ENCODE measurements at regions not wholly inside any gene's neighbourhood (a gene's known extent, or its start where the extent isn't known, plus 50 kb on each side); places are given as distances from the start of the nearest gene placed in this dataset.

DNA sequence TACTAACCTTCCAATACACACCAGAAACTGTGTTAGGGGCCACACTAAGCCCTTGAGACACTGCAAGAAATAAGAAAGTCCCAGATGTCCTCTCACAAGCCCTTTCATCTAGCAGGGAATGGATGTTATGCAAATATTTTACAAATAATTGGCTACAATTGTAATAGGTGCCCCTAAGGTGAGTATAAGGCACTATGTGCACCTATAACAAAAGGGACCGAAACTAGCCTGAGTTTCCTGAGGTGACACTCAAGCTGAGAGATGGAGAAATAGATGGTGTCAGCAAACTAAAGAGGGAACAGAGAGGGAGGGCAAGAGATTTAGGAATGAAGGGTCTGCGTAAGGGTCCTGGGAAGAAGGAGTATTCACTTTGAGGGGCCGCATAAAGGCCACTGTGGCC lies 212.6 kb downstream of the TTC8 start:
- no peak for DNase-seq
- intact Hi-C loops (cut with DNase I), result no loop called here
- Histone ChIP-seq H3K27ac (no peak overlapping the region), H3K9me3 (no peaks in the 10 kb centered on the region), H3K27me3 (ENCODE audit: low read depth) (no peaks in the 10 kb centered on the region), H3K4me1 (peaks cover 19% of the 10 kb centered on the region), H3K4me3 (no peak overlapping the region), H3K36me3 (no peaks in the 10 kb centered on the region)
- ATAC-seq, result no peak
- no peak for TF ChIP-seq CTCF (IDR thresholded peaks at IDR 0.05)

DNA sequence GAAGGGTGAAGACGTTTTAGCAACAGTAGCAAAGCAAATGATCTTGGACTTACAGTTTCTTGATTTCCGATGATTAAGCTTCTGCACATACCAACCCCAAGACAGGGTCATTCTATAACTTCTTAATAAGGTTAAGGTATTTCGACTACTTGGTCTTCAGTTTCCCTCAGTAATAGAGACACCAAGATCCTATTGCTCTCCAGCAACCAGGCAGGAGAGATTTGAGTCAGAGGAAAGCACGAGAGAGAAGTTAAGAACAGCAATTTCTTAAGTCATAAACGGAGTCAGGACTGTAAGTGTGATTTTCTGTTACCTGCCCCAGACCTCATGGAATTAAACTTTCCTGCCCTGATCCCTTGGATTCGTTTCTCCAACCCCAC lies 215.6 kb downstream of the TTC8 start:
- Histone ChIP-seq H3K4me1 (peaks cover 19% of the 10 kb centered on the region), H3K4me3 (peak overlapping the region; percentile 53), H3K36me3 (no peaks in the 10 kb centered on the region), H3K27ac (peak overlapping the region; percentile 83), H3K9me3 (no peaks in the 10 kb centered on the region), H3K27me3 (ENCODE audit: low read depth) (no peaks in the 10 kb centered on the region)
- DNase-seq, result no peak
- no peak for ATAC-seq
- intact Hi-C loops (cut with DNase I), result no loop called here
- no peak for TF ChIP-seq CTCF (IDR thresholded peaks at IDR 0.05)

GRCh38 chr14:89040460-89041256 lies 216.2 kb downstream of the TTC8 start:
- H3K27ac ChIP-seq, result peak overlapping the region; percentile 83
- peak; percentile 96 for TF ChIP-seq CTCF (IDR thresholded peaks at IDR 0.05)
- no peaks in the 10 kb centered on the region for H3K36me3 ChIP-seq

GRCh38 chr14:89041257-89041582 lies 216.8 kb downstream of the TTC8 start:
- Histone ChIP-seq H3K4me3 (peak overlapping the region; percentile 53), H3K36me3 (no peaks in the 10 kb centered on the region), H3K9me3 (no peaks in the 10 kb centered on the region), H3K27ac (peak overlapping the region; percentile 83), H3K4me1 (peaks cover 19% of the 10 kb centered on the region), H3K27me3 (ENCODE audit: low read depth) (no peaks in the 10 kb centered on the region)
- ATAC-seq (peak; percentile 37 to 78), DNase-seq (no peak)
- intact Hi-C loops (cut with DNase I), result no loop called here
- TF ChIP-seq CTCF (IDR thresholded peaks at IDR 0.05), result no peak

More at GRCh38 chr14:89040460-89041256, 216.2 kb downstream of the TTC8 start:
- intact Hi-C loops (cut with DNase I), result no loop called here
- H3K4me3 ChIP-seq, result peak overlapping the region; percentile 53
- DNase-seq (peak; percentile 87), ATAC-seq (peak; percentile 94 to 97)
- H3K27me3 ChIP-seq (ENCODE audit: low read depth), result no peaks in the 10 kb centered on the region
- H3K4me1 ChIP-seq, result peaks cover 19% of the 10 kb centered on the region
- H3K9me3 ChIP-seq, result no peaks in the 10 kb centered on the region

GRCh38 chr14:89042021-89042420 lies 217.6 kb downstream of the TTC8 start:
- intact Hi-C loops (cut with DNase I), result no loop called here
- H3K4me3 ChIP-seq, result no peak overlapping the region
- H3K4me1 ChIP-seq, result peaks cover 19% of the 10 kb centered on the region
- no peaks in the 10 kb centered on the region for H3K36me3 ChIP-seq
- no peaks in the 10 kb centered on the region for H3K27me3 ChIP-seq (ENCODE audit: low read depth)
- no peak for TF ChIP-seq CTCF (IDR thresholded peaks at IDR 0.05)
- no peak for ATAC-seq
- H3K27ac ChIP-seq, result no peak overlapping the region
- DNase-seq, result no peak
- H3K9me3 ChIP-seq, result no peaks in the 10 kb centered on the region

All from lower lobe of right lung (tissue), 2 donors.